B cell (primary cell): ENCODE measurements at regions not wholly inside any gene's neighbourhood (a gene's known extent, or its start where the extent isn't known, plus 50 kb on each side); places are given as distances from the start of the nearest gene placed in this dataset.

Experiments
- ATAC-seq: fragments of 200-7000 bp; cut with Tn5 transposase; one replicate; pipeline ENCODE4 v1.10.0; 2021; ENCODE audit warnings: low read depth, mild to moderate bottlenecking, moderate number of reproducible peaks, moderate library complexity
- CTCF ChIA-PET: fragments of 350-600 bp; sonication (Branson Sonifier 250); formaldehyde crosslinking; loops from one replicate; lab custom pipeline; 2021; ENCODE audit warnings: antibody characterized with exemption, inconsistent platforms; lab: Charles Lee
- POLR2A ChIA-PET: fragments of 350-600 bp; sonication (Branson Sonifier 250); formaldehyde crosslinking; loops from one replicate; lab custom pipeline; 2021; ENCODE audit warnings: antibody characterized with exemption; lab: Charles Lee
- DNase-seq: peaks from one replicate; pipeline ENCODE4 v3.0.0; 2013
- H2AFZ ChIP-seq: 2 replicates; pipeline ENCODE4 v1.6.1; 2012; ENCODE audit warnings: mild to moderate bottlenecking, low read depth, low read length; ENCODE audit not compliant: insufficient read depth, poor library complexity, severe bottlenecking
- H3K27ac ChIP-seq, 2 donors: 1 replicate in 1 of 2; 2 replicates in 1 of 2; pipeline ENCODE4 v1.5.1; 2012 to 2013; ENCODE audit warnings: low read length in 2 of 2, mild to moderate bottlenecking in 2 of 2, moderate library complexity in 1 of 2
- H3K27me3 ChIP-seq, 4 experiments: fragments of 200-600 bp in 1 of 4; sonication (generic) in 1 of 4; replicated peaks in 1 of 4; 1 replicate in 2 of 4; 2 replicates in 2 of 4; pipeline versions ENCODE4 v1.6.1 to v1.7.0; 2013 to 2016; ENCODE audit warnings: low read length in 3 of 4, mild to moderate bottlenecking in 2 of 4, mixed read lengths in 1 of 4, moderate library complexity in 1 of 4; ENCODE audit not compliant: insufficient read depth in 4 of 4, control insufficient read depth in 3 of 4; ENCODE audit errors: control extremely low read depth in 1 of 4
- H3K36me3 ChIP-seq, 2 experiments: replicated peaks in 1 of 2; 1 replicate in 1 of 2; 2 replicates in 1 of 2; pipeline versions ENCODE4 v1.6.1 to v1.7.1; 2013; ENCODE audit warnings: low read length in 1 of 2; ENCODE audit not compliant: insufficient read depth in 2 of 2, control insufficient read depth in 1 of 2; ENCODE audit errors: control extremely low read depth in 1 of 2, extremely low read depth in 1 of 2
- H3K4me1 ChIP-seq, 2 donors: fragments of 200-600 bp in 1 of 2; sonication (generic) in 1 of 2; 1 replicate in 1 of 2; 2 replicates in 1 of 2; pipeline versions ENCODE4 v1.5.1 to v1.6.1; 2013 to 2017; ENCODE audit warnings: low read length in 2 of 2; ENCODE audit not compliant: control insufficient read depth in 2 of 2, insufficient read depth in 2 of 2
- H3K4me2 ChIP-seq: replicated peaks from 2 replicates; pipeline ENCODE3; 2012; ENCODE audit warnings: mild to moderate bottlenecking, low read depth, low read length; ENCODE audit not compliant: poor library complexity, severe bottlenecking
- H3K4me3 ChIP-seq, 5 experiments: fragments of 200-600 bp in 1 of 5; sonication (generic) in 1 of 5; 1 replicate in 3 of 5; 2 replicates in 2 of 5; pipeline versions ENCODE4 v1.5.1 to v1.7.0; 2011 to 2016; ENCODE audit warnings: low read length in 4 of 5, mild to moderate bottlenecking in 4 of 5, low read depth in 2 of 5, control low read depth in 1 of 5, moderate library complexity in 1 of 5; ENCODE audit not compliant: insufficient read depth in 1 of 5; ENCODE audit errors: control extremely low read depth in 1 of 5, extremely low read depth in 1 of 5
- H3K79me2 ChIP-seq: fragments of 200-600 bp; sonication (generic); one replicate; pipeline ENCODE4 v1.6.0; 2016; ENCODE audit warnings: low read length; ENCODE audit not compliant: control insufficient read depth, insufficient read depth
- H3K9ac ChIP-seq: fragments of 200-600 bp; sonication (generic); 2 replicates; pipeline ENCODE4 v1.6.1; 2017; ENCODE audit warnings: mild to moderate bottlenecking, low read length, moderate library complexity
- H3K9me3 ChIP-seq, 3 donors: one replicate each; pipeline versions ENCODE4 v1.6.1 to v1.7.1; 2013; ENCODE audit warnings: low read length in 2 of 3; ENCODE audit not compliant: control insufficient read depth in 2 of 3, insufficient read depth in 1 of 3; ENCODE audit errors: control extremely low read depth in 1 of 3
- H4K20me1 ChIP-seq: 2 replicates; pipeline ENCODE4 v1.6.0; 2012; ENCODE audit warnings: mild to moderate bottlenecking, low read length; ENCODE audit not compliant: insufficient read depth, control insufficient read depth, poor library complexity, severe bottlenecking
- H3K27ac Mint-ChIP-seq: one replicate; pipeline ENCODE4 v1.8.0; 2021; ENCODE audit warnings: mixed read lengths
- H3K27me3 Mint-ChIP-seq: one replicate; pipeline ENCODE4 v1.8.0; 2021; ENCODE audit warnings: mixed read lengths
- H3K4me1 Mint-ChIP-seq: one replicate; pipeline ENCODE4 v1.8.0; 2021; ENCODE audit warnings: mixed read lengths
- H3K4me3 Mint-ChIP-seq: one replicate; pipeline ENCODE4 v1.8.0; 2021; ENCODE audit warnings: mixed read lengths
- H3K9me3 Mint-ChIP-seq: one replicate; pipeline ENCODE4 v1.8.0; 2022; ENCODE audit warnings: mixed read lengths; ENCODE audit not compliant: insufficient read depth
- EZH2 ChIP-seq: IDR thresholded peaks from 2 replicates; pipeline ENCODE4 v1.6.1; 2012; ENCODE audit warnings: borderline replicate concordance, low read depth, mild to moderate bottlenecking, moderate library complexity, low read length; ENCODE audit not compliant: insufficient read depth, poor library complexity, severe bottlenecking
- WGBS: methylation state at CpG from one replicate; pipeline ENCODE4 v1.1.5; 2013; ENCODE audit warnings: missing lambda C conversion rate; ENCODE audit not compliant: insufficient coverage; 5-methylcytosine and 5-hydroxymethylcytosine counted together
- intact Hi-C: fragments of 100-400 bp; cut with micrococcal nuclease; formaldehyde crosslinking; loops from one replicate; pipeline ENCODE4 v1.10.0; 2022
- TF ChIP-seq, protein P1 (sequence below): fragments of 200-600 bp; IDR thresholded peaks from one replicate; pipeline ENCODE4 v1.8.0; 2022; ENCODE audit warnings: antibody characterized with exemption, mild to moderate bottlenecking

DNA sequence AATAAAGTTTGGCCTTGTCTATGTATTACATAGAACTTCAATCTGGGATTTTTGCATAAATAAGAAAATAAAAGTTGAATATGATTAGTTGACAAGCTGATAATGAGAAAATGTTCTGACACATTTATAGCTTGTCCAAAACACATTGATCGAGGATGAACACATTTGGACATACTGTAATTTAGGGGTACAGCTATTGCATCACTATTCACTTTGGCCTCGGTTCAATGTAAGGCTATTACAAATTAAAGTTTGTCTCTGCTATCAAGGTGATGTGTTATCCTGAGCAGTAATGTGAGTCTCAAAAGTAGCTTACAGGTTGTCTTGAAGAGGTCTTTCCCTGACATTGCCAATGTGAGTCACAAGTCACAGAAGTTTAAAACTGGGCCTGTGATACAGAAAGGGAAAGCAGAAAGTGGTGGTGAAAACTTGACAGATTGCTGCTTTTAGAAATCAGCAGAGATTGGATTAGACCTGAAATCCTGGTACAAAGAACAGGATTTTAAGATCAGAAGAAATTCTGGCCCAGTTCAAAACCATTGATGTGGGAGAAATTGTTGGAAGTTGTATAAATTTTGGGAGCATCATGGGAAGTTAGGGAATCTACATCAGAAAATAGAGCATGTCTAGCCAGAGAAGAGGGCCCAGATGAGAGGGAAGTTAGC, 674.1 kb downstream of the NYAP2 start:
- Histone ChIP-seq H2AFZ (no peak overlapping the region), H3K4me2 (no peak overlapping the region), H3K4me3 (no peak overlapping the region), H3K27ac (no peak overlapping the region), H4K20me1 (no peaks in the 10 kb centered on the region), H3K36me3 (no peaks in the 10 kb centered on the region), H3K9me3 (no peaks in the 10 kb centered on the region), H3K27me3 (no peaks in the 10 kb centered on the region), H3K9ac (no peak overlapping the region), H3K4me1 (no peaks in the 10 kb centered on the region), H3K79me2 (no peaks in the 10 kb centered on the region)
- TF ChIP-seq, protein P1, sequence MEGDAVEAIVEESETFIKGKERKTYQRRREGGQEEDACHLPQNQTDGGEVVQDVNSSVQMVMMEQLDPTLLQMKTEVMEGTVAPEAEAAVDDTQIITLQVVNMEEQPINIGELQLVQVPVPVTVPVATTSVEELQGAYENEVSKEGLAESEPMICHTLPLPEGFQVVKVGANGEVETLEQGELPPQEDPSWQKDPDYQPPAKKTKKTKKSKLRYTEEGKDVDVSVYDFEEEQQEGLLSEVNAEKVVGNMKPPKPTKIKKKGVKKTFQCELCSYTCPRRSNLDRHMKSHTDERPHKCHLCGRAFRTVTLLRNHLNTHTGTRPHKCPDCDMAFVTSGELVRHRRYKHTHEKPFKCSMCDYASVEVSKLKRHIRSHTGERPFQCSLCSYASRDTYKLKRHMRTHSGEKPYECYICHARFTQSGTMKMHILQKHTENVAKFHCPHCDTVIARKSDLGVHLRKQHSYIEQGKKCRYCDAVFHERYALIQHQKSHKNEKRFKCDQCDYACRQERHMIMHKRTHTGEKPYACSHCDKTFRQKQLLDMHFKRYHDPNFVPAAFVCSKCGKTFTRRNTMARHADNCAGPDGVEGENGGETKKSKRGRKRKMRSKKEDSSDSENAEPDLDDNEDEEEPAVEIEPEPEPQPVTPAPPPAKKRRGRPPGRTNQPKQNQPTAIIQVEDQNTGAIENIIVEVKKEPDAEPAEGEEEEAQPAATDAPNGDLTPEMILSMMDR = no peak
- no peak for TF ChIP-seq EZH2
- no peaks in the 10 kb centered on the region for H3K4me1 Mint-ChIP-seq
- H3K9me3 Mint-ChIP-seq = no peaks in the 10 kb centered on the region
- ATAC-seq = no peak
- no peak overlapping the region for H3K27ac Mint-ChIP-seq
- no peak for DNase-seq
- no peaks in the 10 kb centered on the region for H3K27me3 Mint-ChIP-seq
- ChIA-PET CTCF (no interaction called here), POLR2A (no interaction called here)
- intact Hi-C loops = no loop called here
- WGBS = 100% methylated on average over 1 of the region's 2 CpGs
- H3K4me3 Mint-ChIP-seq = no peak overlapping the region

DNA sequence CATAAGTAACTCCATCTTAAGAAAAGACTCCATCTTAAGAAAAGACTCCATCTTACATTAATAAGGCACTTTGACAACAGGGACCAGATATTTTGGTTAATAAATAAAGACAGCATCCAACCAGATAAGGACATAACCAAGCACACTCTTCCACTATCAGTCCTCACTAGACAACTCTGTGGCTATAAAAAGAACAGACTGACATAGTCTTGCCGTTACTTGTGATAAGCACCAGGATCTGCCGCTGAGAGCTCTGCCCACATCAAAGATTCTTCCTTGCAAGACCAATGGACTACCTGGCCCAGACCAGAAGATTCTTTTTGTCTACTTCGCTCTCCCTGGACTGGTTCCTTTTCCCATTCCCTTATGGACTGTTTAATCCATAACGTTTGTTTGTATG, 667.4 kb downstream of the NYAP2 start:
- ChIA-PET CTCF (no interaction called here), POLR2A (no interaction called here)
- intact Hi-C loops = no loop called here
- WGBS = 56% methylated on average over 3 of the region's 4 CpGs
- Histone ChIP-seq H2AFZ (no peak overlapping the region), H3K36me3 (no peaks in the 10 kb centered on the region), H3K79me2 (no peaks in the 10 kb centered on the region), H3K9me3 (no peaks in the 10 kb centered on the region), H3K9ac (no peak overlapping the region), H3K27me3 (no peaks in the 10 kb centered on the region), H3K27ac (no peak overlapping the region), H3K4me2 (no peak overlapping the region), H3K4me3 (no peak overlapping the region), H4K20me1 (no peaks in the 10 kb centered on the region), H3K4me1 (no peaks in the 10 kb centered on the region)
- Mint-ChIP-seq H3K9me3 (no peaks in the 10 kb centered on the region), H3K27ac (no peak overlapping the region), H3K4me3 (no peak overlapping the region), H3K27me3 (no peaks in the 10 kb centered on the region), H3K4me1 (no peaks in the 10 kb centered on the region)
- TF ChIP-seq, protein P1 = no peak
- TF ChIP-seq EZH2 = no peak
- DNase-seq (no peak), ATAC-seq (no peak)
